GM13976 (cell line): ENCODE measurements at regions not wholly inside any gene's neighbourhood (a gene's known extent, or its start where the extent isn't known, plus 50 kb on each side); places are given as distances from the start of the nearest gene placed in this dataset.

Source experiments
- DNase-seq: peaks from one replicate; pipeline ENCODE4 v3.0.0; 2012; ENCODE audit warnings: low spot score
- in situ Hi-C: fragments of 300-500 bp; cut with MboI; formaldehyde crosslinking; loops from one replicate; pipeline ENCODE4 v1.12.0; 2022; ENCODE audit warnings: low sequenced_read_pairs, mixed read lengths, inconsistent platforms; ENCODE audit not compliant: unreplicated experiment
- TF ChIP-seq, protein P1 (sequence below): IDR thresholded peaks from 2 replicates; pipeline ENCODE4 v1.5.1; 2012; ENCODE audit warnings: borderline replicate concordance, mild to moderate bottlenecking; ENCODE audit not compliant: insufficient read depth; ENCODE audit errors: extremely low read depth, missing control alignments, control extremely low read depth

DNA sequence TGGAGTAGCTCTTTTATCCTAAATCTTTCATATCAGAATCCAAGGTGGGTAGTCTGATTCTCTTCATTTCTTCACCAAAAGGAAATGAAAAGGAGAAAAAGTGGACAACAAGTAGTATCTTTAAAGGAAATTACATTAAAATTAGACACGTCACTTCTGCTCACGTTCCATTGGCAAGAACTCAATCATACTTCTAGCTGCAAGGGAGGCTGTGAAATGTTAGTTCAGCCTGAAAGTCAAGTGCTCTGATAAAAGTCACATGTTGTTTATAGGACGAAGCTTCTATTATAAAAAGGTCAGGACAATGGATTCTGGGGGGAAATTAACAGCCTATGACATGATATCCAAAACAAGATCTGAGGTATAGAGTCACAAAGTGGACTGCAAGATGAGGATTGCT lies 164.6 kb upstream of the MCTP2 start:
- TF ChIP-seq, protein P1, sequence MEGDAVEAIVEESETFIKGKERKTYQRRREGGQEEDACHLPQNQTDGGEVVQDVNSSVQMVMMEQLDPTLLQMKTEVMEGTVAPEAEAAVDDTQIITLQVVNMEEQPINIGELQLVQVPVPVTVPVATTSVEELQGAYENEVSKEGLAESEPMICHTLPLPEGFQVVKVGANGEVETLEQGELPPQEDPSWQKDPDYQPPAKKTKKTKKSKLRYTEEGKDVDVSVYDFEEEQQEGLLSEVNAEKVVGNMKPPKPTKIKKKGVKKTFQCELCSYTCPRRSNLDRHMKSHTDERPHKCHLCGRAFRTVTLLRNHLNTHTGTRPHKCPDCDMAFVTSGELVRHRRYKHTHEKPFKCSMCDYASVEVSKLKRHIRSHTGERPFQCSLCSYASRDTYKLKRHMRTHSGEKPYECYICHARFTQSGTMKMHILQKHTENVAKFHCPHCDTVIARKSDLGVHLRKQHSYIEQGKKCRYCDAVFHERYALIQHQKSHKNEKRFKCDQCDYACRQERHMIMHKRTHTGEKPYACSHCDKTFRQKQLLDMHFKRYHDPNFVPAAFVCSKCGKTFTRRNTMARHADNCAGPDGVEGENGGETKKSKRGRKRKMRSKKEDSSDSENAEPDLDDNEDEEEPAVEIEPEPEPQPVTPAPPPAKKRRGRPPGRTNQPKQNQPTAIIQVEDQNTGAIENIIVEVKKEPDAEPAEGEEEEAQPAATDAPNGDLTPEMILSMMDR: no peak
- in situ Hi-C loops: no loop called here
- DNase-seq: no peak

DNA sequence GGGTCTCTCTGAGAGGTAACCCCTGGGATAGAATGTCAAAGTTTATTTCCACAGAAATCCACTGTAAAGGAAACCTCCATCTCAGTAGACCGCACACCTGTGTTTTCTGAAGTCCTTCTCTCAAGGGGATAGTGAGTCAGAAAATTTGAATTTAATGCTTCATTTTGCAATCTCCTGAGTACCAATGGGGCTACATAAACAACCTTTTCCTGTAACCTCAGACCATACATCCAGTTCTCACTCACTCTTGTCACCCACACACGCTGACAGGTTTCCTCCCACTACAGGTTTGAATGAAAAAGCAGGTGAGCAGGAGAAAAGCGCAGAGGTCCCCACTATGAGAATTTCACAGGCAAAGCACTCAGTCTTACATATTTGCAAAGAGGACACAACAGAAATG lies 165.3 kb upstream of the MCTP2 start:
- TF ChIP-seq, protein P1: no peak
- no peak for DNase-seq
- in situ Hi-C loops: no loop called here

DNA sequence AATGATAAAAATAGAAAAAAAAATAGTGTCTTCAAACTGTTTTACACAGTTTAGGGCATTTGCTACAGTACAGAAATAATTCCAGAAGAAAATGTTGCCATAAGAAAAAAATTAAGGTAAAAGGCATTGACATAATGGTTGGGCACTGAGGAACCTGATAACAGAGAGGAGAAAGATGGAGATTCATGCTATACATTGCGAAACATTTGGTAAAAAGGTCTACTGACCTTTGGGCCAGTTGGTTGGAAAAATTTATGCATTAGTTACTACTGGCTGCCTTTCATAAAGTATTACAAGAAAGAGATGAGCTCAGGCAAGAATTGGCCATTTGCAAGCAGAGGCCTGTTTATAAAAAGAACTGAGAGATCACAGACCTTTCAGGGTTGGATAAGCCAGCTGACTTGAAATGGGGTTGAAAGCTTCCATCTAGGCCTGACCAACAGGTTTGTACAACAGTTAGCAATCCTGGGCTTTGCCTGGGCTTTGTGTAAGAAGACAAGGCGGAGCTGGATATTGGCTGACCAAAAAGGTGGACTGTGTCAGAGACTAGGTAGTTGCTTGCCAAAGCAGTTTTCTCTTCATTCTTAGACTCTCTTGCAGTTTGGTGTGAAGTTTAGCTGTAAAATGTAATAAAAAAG lies 166.6 kb upstream of the MCTP2 start:
- in situ Hi-C loops: no loop called here

DNA sequence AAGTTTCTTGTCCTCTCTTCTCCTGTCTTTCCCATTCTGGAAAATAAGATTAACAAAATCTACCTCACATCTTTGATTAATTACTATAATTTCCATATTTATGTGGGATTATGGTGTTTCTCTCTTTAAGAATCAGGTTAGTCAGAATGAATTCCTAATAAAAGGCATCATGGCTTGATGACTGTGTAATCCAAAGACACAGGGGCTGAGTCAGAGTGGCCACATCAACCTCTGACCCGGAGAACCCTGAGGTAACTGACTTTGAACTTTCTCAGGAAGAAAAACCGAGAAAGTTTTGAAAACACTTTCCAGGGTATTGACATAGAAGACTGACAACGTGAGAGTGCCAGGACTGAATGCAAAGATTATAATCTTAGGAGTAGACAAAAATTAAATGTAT lies 170.3 kb upstream of the MCTP2 start:
- no peak for DNase-seq
- TF ChIP-seq, protein P1: no peak
- in situ Hi-C loops: no loop called here

More for the DNA sequence above, 166.6 kb upstream of the MCTP2 start:
- no peak for DNase-seq
- TF ChIP-seq, protein P1: no peak

DNA sequence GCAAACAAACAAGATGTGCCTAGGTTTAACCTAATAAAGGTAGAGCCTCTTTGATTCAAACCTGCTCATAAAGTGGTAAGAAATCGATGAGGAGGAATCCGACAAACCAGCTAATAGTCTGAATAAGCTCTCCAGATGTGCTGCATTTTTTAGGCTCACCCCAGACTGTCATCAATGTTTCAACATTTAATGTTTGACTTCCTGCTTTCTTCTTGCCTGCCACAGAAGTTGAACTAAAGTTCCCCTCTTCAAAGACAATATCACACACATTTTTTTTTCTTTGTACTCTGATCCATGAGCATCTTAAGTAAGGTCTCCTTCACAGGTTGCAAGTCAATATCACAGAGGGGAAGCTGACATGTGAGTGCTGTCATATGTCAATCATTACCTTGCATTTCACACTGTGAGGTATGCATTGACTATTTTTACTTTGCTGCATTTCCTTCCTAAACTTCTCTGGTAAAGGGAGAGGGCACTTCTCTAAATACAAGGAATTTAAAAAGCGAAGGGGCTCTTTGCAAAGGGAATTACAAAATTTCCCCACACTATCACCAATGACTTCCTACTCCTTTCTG lies 172.3 kb upstream of the MCTP2 start:
- in situ Hi-C loops: no loop called here
- no peak for DNase-seq
- TF ChIP-seq, protein P1: no peak

DNA sequence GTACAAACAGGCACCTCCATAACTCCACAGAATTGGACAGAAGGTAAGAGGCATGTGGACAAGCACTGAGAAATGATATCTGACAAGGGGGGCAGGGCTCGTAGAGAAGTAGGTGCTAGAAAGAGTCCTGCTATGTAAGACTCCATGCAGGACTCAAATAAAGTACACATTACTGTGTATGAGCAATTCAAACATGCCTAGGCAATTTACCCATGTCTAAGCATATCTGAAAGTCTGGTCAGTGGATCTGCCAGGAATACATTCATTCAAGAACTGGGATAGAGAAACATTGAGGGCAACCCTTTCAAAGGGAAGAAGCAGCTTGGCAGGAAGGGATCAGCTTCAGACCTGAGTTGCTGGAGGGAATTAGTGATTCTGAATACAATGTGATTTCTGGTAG lies 174.1 kb upstream of the MCTP2 start:
- in situ Hi-C loops: no loop called here
- DNase-seq: no peak

More for the DNA sequence above, 174.1 kb upstream of the MCTP2 start:
- TF ChIP-seq, protein P1: no peak
